HL-60 (cell line): ENCODE measurements at regions not wholly inside any gene's neighbourhood (a gene's known extent, or its start where the extent isn't known, plus 50 kb on each side); places are given as distances from the start of the nearest gene placed in this dataset.

Experiments used
- DNase-seq, 2 experiments: peaks; one replicate each; pipeline ENCODE4 v3.0.0-alpha.2; 2010 to 2020; ENCODE audit warnings: low read depth in 1 of 2, low spot score in 1 of 2
- H3K27ac ChIP-seq: fragments of 250-450 bp; sonication (Bioruptor Pico); replicated peaks from 2 replicates; pipeline ENCODE4 v1.5.1; 2020; ENCODE audit warnings: mild to moderate bottlenecking, moderate library complexity
- H3K27me3 ChIP-seq: fragments of 250-450 bp; sonication (Bioruptor Pico); 2 replicates; pipeline ENCODE4 v1.5.1; 2021; ENCODE audit warnings: mild to moderate bottlenecking, moderate library complexity; ENCODE audit not compliant: insufficient read depth, poor library complexity, severe bottlenecking
- H3K4me3 ChIP-seq: replicated peaks from 2 replicates; pipeline ENCODE4 v1.5.1; 2011; ENCODE audit warnings: mild to moderate bottlenecking, control low read depth, low read length; ENCODE audit not compliant: insufficient read depth
- CTCF ChIP-seq: IDR thresholded peaks from one replicate; pipeline ENCODE4 v1.5.1; 2011; ENCODE audit warnings: low read length, control low read depth, inconsistent platforms; ENCODE audit not compliant: insufficient read depth
- GABPA ChIP-seq: IDR thresholded peaks from 2 replicates; pipeline ENCODE4 v1.6.1; 2012; ENCODE audit warnings: low read depth
- POLR2AphosphoS5 ChIP-seq: IDR thresholded peaks from 2 replicates; pipeline ENCODE4 v1.6.1; 2012; ENCODE audit warnings: low read depth
- REST ChIP-seq: IDR thresholded peaks from 2 replicates; pipeline ENCODE4 v1.6.1; 2012; ENCODE audit warnings: low read depth; ENCODE audit not compliant: insufficient replicate concordance
- SPI1 ChIP-seq: IDR thresholded peaks from 2 replicates; pipeline ENCODE4 v1.6.1; 2012; ENCODE audit warnings: low read depth, mild to moderate bottlenecking, borderline replicate concordance

GRCh38 chr4:144384408-144384807 lies 243.9 kb upstream of the GYPA start:
- Histone ChIP-seq H3K27ac (no peak overlapping the region), H3K27me3 (no peaks in the 10 kb centered on the region), H3K4me3 (no peak overlapping the region)
- TF ChIP-seq SPI1 (no peak), POLR2AphosphoS5 (no peak), REST (no peak), CTCF (no peak), GABPA (no peak)
- DNase-seq: no peak

- H3K27ac ChIP-seq: no peak overlapping the region
- TF ChIP-seq POLR2AphosphoS5 (no peak), SPI1 (no peak), REST (no peak), CTCF (no peak), GABPA (no peak)
- DNase-seq: no peak
Observed at GRCh38 chr4:144399927-144400326, 246.0 kb upstream of the HHIP start.

GRCh38 chr4:144402176-144402575 lies 243.8 kb upstream of the HHIP start:
- TF ChIP-seq GABPA: no peak
- no peak for TF ChIP-seq REST
- no peak for TF ChIP-seq CTCF
- TF ChIP-seq SPI1: no peak
- TF ChIP-seq POLR2AphosphoS5: no peak
- no peak for DNase-seq
- no peak overlapping the region for H3K27ac ChIP-seq
- H3K4me3 ChIP-seq: no peak overlapping the region
- H3K27me3 ChIP-seq: no peaks in the 10 kb centered on the region

More at GRCh38 chr4:144399927-144400326, 246.0 kb upstream of the HHIP start:
- Histone ChIP-seq H3K4me3 (no peak overlapping the region), H3K27me3 (no peaks in the 10 kb centered on the region)
